ENCODE measurements at regions not wholly inside any gene's neighbourhood (a gene's known extent, or its start where the extent isn't known, plus 50 kb on each side); places are given as distances from the start of the nearest gene placed in this dataset.
"Not testable (repeated sequence)": the region's sequence is repeated elsewhere in the genome, so short reads cannot be mapped to it uniquely, and the experiment has no call there.

GRCh38 chr3:39558775-39559306 lies 91.4 kb downstream of the MOBP start:
- Histone ChIP-seq H3K9me3 (ENCODE audit: control insufficient read depth in 2 of 2, insufficient read depth in 1 of 2, low read length in 1 of 2) (no peaks in the 10 kb centered on the region), H3K4me1 (ENCODE audit: control insufficient read depth in 2 of 2, insufficient read depth in 2 of 2, low read length in 2 of 2) (no peaks in the 10 kb centered on the region), H3K27ac (ENCODE audit: low read depth in 1 of 2, low read length in 1 of 2) (no peak overlapping the region), H3K4me3 (ENCODE audit: low read length in 2 of 2) (no peak overlapping the region), H3K27me3 (ENCODE audit: control insufficient read depth in 2 of 2, insufficient read depth in 1 of 2, low read length in 1 of 2) (no peaks in the 10 kb centered on the region), H3K36me3 (ENCODE audit: control insufficient read depth in 2 of 2, insufficient read depth in 2 of 2, low read length in 1 of 2) (no peaks in the 10 kb centered on the region)
- WGBS = 97% methylated on average over 3 of the region's 3 CpGs
- no peak for DNase-seq (ENCODE audit: low read depth in 6 of 9, low spot score in 9 of 9)

GRCh38 chr3:39559543-39559942 lies 92.1 kb downstream of the MOBP start:
- no peak for DNase-seq (ENCODE audit: low read depth in 6 of 9, low spot score in 9 of 9)
- Histone ChIP-seq H3K36me3 (ENCODE audit: control insufficient read depth in 2 of 2, insufficient read depth in 2 of 2, low read length in 1 of 2) (no peaks in the 10 kb centered on the region), H3K9me3 (ENCODE audit: control insufficient read depth in 2 of 2, insufficient read depth in 1 of 2, low read length in 1 of 2) (no peaks in the 10 kb centered on the region), H3K4me1 (ENCODE audit: control insufficient read depth in 2 of 2, insufficient read depth in 2 of 2, low read length in 2 of 2) (no peaks in the 10 kb centered on the region), H3K27me3 (ENCODE audit: control insufficient read depth in 2 of 2, insufficient read depth in 1 of 2, low read length in 1 of 2) (no peaks in the 10 kb centered on the region), H3K4me3 (ENCODE audit: low read length in 2 of 2) (no peak overlapping the region), H3K27ac (ENCODE audit: low read depth in 1 of 2, low read length in 1 of 2) (no peak overlapping the region)

DNA sequence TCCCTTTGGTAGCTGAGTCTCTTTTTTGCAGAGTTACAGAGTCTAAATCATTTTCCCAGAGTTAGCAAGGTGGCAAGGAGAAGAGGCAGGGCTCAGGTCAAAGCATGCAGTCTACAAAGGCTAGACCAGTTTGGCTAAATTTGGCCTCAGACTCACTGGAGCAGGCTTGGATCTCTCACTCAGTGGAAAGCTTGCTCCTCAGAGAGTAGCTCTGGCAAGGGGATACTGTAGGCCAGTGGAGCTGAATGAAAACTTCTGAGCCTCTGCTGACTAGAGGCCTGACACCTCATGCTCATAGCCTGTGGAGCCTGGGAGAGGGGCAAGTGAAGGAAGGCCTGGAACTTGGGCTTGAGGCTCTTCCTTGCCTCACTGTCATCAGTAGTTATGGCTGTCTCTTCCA lies 101.0 kb downstream of the MOBP start:
- no peak for DNase-seq (ENCODE audit: low read depth in 6 of 9, low spot score in 9 of 9)
- Histone ChIP-seq H3K9me3 (ENCODE audit: control insufficient read depth in 2 of 2, insufficient read depth in 1 of 2, low read length in 1 of 2) (no peaks in the 10 kb centered on the region), H3K4me3 (ENCODE audit: low read length in 2 of 2) (no peak overlapping the region), H3K27me3 (ENCODE audit: control insufficient read depth in 2 of 2, insufficient read depth in 1 of 2, low read length in 1 of 2) (no peaks in the 10 kb centered on the region), H3K4me1 (ENCODE audit: control insufficient read depth in 2 of 2, insufficient read depth in 2 of 2, low read length in 2 of 2) (no peaks in the 10 kb centered on the region), H3K27ac (ENCODE audit: low read depth in 1 of 2, low read length in 1 of 2) (no peak overlapping the region), H3K36me3 (ENCODE audit: control insufficient read depth in 2 of 2, insufficient read depth in 2 of 2, low read length in 1 of 2) (no peaks in the 10 kb centered on the region)

GRCh38 chr3:39569095-39569494 lies 101.6 kb downstream of the MOBP start:
- H3K27ac ChIP-seq (ENCODE audit: low read depth in 1 of 2, low read length in 1 of 2) = no peak overlapping the region
- WGBS = 96% methylated on average over 2 of the region's 2 CpGs

DNA sequence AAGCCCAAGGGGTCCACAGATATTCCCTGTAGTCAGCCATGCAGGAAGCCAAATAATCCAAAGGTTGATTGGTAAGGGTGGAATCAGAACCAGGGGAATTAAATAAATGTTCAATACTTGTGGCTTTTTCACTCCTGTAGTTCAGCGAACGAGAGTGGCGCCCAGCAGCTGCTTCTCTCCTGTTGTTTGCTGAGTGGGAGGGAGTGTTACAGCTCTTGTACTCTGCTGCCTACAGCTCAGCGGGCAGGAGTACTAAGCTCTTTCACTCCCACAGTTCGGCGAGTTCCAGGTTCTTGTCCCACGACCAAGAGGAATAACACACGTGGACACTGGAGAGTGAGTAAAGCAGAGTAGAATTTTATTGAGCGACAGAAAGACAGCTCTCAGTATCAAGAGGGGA lies 105.9 kb downstream of the MOBP start:
- no peaks in the 10 kb centered on the region for H3K9me3 ChIP-seq (ENCODE audit: control insufficient read depth in 2 of 2, insufficient read depth in 1 of 2, low read length in 1 of 2)
- H3K4me1 ChIP-seq (ENCODE audit: control insufficient read depth in 2 of 2, insufficient read depth in 2 of 2, low read length in 2 of 2) = no peaks in the 10 kb centered on the region
- no peaks in the 10 kb centered on the region for H3K27me3 ChIP-seq (ENCODE audit: control insufficient read depth in 2 of 2, insufficient read depth in 1 of 2, low read length in 1 of 2)
- no peak overlapping the region for H3K27ac ChIP-seq (ENCODE audit: low read depth in 1 of 2, low read length in 1 of 2)
- DNase-seq (ENCODE audit: low read depth in 6 of 9, low spot score in 9 of 9) = no peak
- no peak overlapping the region for H3K4me3 ChIP-seq (ENCODE audit: low read length in 2 of 2)
- WGBS = 97% methylated on average over 9 of the region's 9 CpGs
- H3K36me3 ChIP-seq (ENCODE audit: control insufficient read depth in 2 of 2, insufficient read depth in 2 of 2, low read length in 1 of 2) = no peaks in the 10 kb centered on the region

More at GRCh38 chr3:39569095-39569494, 101.6 kb downstream of the MOBP start:
- H3K4me3 ChIP-seq (ENCODE audit: low read length in 2 of 2) = no peak overlapping the region
- no peaks in the 10 kb centered on the region for H3K9me3 ChIP-seq (ENCODE audit: control insufficient read depth in 2 of 2, insufficient read depth in 1 of 2, low read length in 1 of 2)
- H3K36me3 ChIP-seq (ENCODE audit: control insufficient read depth in 2 of 2, insufficient read depth in 2 of 2, low read length in 1 of 2) = no peaks in the 10 kb centered on the region
- H3K27me3 ChIP-seq (ENCODE audit: control insufficient read depth in 2 of 2, insufficient read depth in 1 of 2, low read length in 1 of 2) = no peaks in the 10 kb centered on the region
- no peak for DNase-seq (ENCODE audit: low read depth in 6 of 9, low spot score in 9 of 9)
- H3K4me1 ChIP-seq (ENCODE audit: control insufficient read depth in 2 of 2, insufficient read depth in 2 of 2, low read length in 2 of 2) = no peaks in the 10 kb centered on the region

DNA sequence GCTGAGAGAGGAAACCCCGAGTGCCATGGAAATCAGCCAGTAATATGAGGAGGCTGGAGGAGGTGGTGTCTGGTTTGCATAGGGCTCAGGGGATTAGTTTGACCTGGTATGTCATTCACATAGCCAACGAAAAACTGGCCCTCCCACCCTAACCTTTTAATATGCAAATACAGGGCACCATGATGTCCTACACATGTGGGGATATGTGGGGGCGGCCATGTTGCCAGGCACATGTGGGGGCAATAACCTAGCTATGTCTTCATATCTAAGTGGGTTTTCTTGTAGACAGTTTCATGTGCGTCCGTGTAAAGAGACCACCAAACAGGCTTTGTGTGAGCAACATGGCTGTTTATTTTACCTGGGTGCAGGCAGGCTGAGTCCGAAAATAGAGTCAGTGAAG lies 110.1 kb downstream of the MOBP start:
- no peak overlapping the region for H3K27ac ChIP-seq (ENCODE audit: low read depth in 1 of 2, low read length in 1 of 2)
- no peak overlapping the region for H3K4me3 ChIP-seq (ENCODE audit: low read length in 2 of 2)
- H3K27me3 ChIP-seq (ENCODE audit: control insufficient read depth in 2 of 2, insufficient read depth in 1 of 2, low read length in 1 of 2) = no peaks in the 10 kb centered on the region
- no peaks in the 10 kb centered on the region for H3K9me3 ChIP-seq (ENCODE audit: control insufficient read depth in 2 of 2, insufficient read depth in 1 of 2, low read length in 1 of 2)
- no peaks in the 10 kb centered on the region for H3K36me3 ChIP-seq (ENCODE audit: control insufficient read depth in 2 of 2, insufficient read depth in 2 of 2, low read length in 1 of 2)
- no peaks in the 10 kb centered on the region for H3K4me1 ChIP-seq (ENCODE audit: control insufficient read depth in 2 of 2, insufficient read depth in 2 of 2, low read length in 2 of 2)
- 91% methylated on average over 6 of the region's 6 CpGs for WGBS
- DNase-seq (ENCODE audit: low read depth in 6 of 9, low spot score in 9 of 9) = no peak

- DNase-seq (ENCODE audit: low read depth in 6 of 9, low spot score in 9 of 9) = not testable (repeated sequence)
These were observed 118.7 kb downstream of the MOBP start for GRCh38 chr3:39586215-39586614.

DNA sequence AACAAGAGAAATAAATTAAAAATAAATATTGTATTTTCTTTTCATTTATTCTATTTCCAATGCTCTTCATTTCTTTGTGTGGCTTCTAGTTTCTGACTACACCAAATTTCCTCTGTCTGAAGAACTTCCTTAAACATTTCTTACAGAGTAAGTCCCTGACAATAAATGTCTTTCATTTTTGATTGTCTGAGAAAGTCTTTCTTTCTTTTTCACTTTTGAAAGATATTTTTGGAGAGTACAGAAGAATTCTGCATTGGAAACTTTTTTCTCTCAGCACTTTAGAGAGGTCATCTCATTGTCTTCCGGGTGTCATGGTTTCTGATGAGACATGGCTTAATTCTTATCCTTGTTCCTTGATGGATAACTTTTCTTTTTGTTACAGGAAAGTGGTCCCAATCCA lies 119.6 kb downstream of the MOBP start:
- no peak for DNase-seq (ENCODE audit: low read depth in 6 of 9, low spot score in 9 of 9)
- H3K9me3 ChIP-seq (ENCODE audit: control insufficient read depth in 2 of 2, insufficient read depth in 1 of 2, low read length in 1 of 2) = no peaks in the 10 kb centered on the region
- H3K27ac ChIP-seq (ENCODE audit: low read depth in 1 of 2, low read length in 1 of 2) = no peak overlapping the region
- 96% methylated on average over 1 of the region's 1 CpG for WGBS
- no peaks in the 10 kb centered on the region for H3K27me3 ChIP-seq (ENCODE audit: control insufficient read depth in 2 of 2, insufficient read depth in 1 of 2, low read length in 1 of 2)
- H3K4me1 ChIP-seq (ENCODE audit: control insufficient read depth in 2 of 2, insufficient read depth in 2 of 2, low read length in 2 of 2) = no peaks in the 10 kb centered on the region
- no peaks in the 10 kb centered on the region for H3K36me3 ChIP-seq (ENCODE audit: control insufficient read depth in 2 of 2, insufficient read depth in 2 of 2, low read length in 1 of 2)
- no peak overlapping the region for H3K4me3 ChIP-seq (ENCODE audit: low read length in 2 of 2)

More at GRCh38 chr3:39586215-39586614, 118.7 kb downstream of the MOBP start:
- H3K4me3 ChIP-seq (ENCODE audit: low read length in 2 of 2); H3K27me3 ChIP-seq (ENCODE audit: control insufficient read depth in 2 of 2, insufficient read depth in 1 of 2, low read length in 1 of 2); H3K36me3 ChIP-seq (ENCODE audit: control insufficient read depth in 2 of 2, insufficient read depth in 2 of 2, low read length in 1 of 2); H3K4me1 ChIP-seq (ENCODE audit: control insufficient read depth in 2 of 2, insufficient read depth in 2 of 2, low read length in 2 of 2); H3K9me3 ChIP-seq (ENCODE audit: control insufficient read depth in 2 of 2, insufficient read depth in 1 of 2, low read length in 1 of 2); H3K27ac ChIP-seq (ENCODE audit: low read depth in 1 of 2, low read length in 1 of 2): not testable (repeated sequence)
- WGBS = 99% methylated on average over 2 of the region's 4 CpGs

DNA sequence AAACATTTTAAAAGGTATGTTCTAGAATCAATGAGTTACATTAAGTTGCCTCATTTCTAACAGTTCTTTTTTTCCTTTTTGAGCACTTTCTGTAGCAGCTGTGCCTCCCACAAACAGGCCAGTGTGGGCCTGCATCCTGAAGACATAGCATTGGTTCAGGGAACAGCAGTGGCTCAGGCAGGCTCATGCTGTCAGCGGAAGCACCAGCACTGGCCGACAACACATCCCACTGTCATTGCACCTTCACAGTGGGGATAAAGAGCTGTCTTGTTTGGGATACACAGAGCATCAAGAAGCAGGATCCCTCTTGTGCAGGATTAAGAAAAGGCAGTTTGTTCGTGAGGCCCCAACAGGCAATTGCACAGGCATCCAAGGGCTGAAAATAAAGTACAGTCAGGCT lies 123.3 kb downstream of the MOBP start:
- Histone ChIP-seq H3K4me3 (ENCODE audit: low read length in 2 of 2) (no peak overlapping the region), H3K27me3 (ENCODE audit: control insufficient read depth in 2 of 2, insufficient read depth in 1 of 2, low read length in 1 of 2) (no peaks in the 10 kb centered on the region), H3K4me1 (ENCODE audit: control insufficient read depth in 2 of 2, insufficient read depth in 2 of 2, low read length in 2 of 2) (no peaks in the 10 kb centered on the region), H3K9me3 (ENCODE audit: control insufficient read depth in 2 of 2, insufficient read depth in 1 of 2, low read length in 1 of 2) (no peaks in the 10 kb centered on the region), H3K27ac (ENCODE audit: low read depth in 1 of 2, low read length in 1 of 2) (no peak overlapping the region), H3K36me3 (ENCODE audit: control insufficient read depth in 2 of 2, insufficient read depth in 2 of 2, low read length in 1 of 2) (no peaks in the 10 kb centered on the region)
- no peak for DNase-seq (ENCODE audit: low read depth in 6 of 9, low spot score in 9 of 9)
- WGBS = 93% methylated on average over 3 of the region's 3 CpGs

All from thymus (tissue), 11 donors.